ENCODE measurements at regions not wholly inside any gene's neighbourhood (a gene's known extent, or its start where the extent isn't known, plus 50 kb on each side); places are given as distances from the start of the nearest gene placed in this dataset.

GRCh38 chr4:12555011-12555410 lies 929.1 kb downstream of the RAB28 start:
- peak; percentile 28 for DNase-seq (ENCODE audit: low read depth)
- in situ Hi-C loops (cut with HindIII; ENCODE audit: low sequenced_read_pairs): no loop called here
- TF ChIP-seq CTCF (IDR thresholded peaks at IDR 0.05; ENCODE audit: low read depth, low read length, missing control alignments): no peak
- H3K4me3 ChIP-seq (ENCODE audit: low read depth, low read length): no peak overlapping the region

- in situ Hi-C loops (cut with HindIII; ENCODE audit: low sequenced_read_pairs): no loop called here
- no peak for TF ChIP-seq CTCF (IDR thresholded peaks at IDR 0.05; ENCODE audit: low read depth, low read length, missing control alignments)
- DNase-seq (ENCODE audit: low read depth): no peak
- H3K4me3 ChIP-seq (ENCODE audit: low read depth, low read length): no peak overlapping the region
Observed at GRCh38 chr4:12548678-12549077, 935.5 kb downstream of the RAB28 start.

GRCh38 chr4:12545812-12546211 lies 938.3 kb downstream of the RAB28 start:
- in situ Hi-C loops (cut with HindIII; ENCODE audit: low sequenced_read_pairs): no loop called here

GRCh38 chr4:12538162-12538561 lies 946.0 kb downstream of the RAB28 start:
- DNase-seq (ENCODE audit: low read depth): no peak
- no peak overlapping the region for H3K4me3 ChIP-seq (ENCODE audit: low read depth, low read length)
- no peak for TF ChIP-seq CTCF (IDR thresholded peaks at IDR 0.05; ENCODE audit: low read depth, low read length, missing control alignments)
- in situ Hi-C loops (cut with HindIII; ENCODE audit: low sequenced_read_pairs): no loop called here

More at GRCh38 chr4:12545812-12546211, 938.3 kb downstream of the RAB28 start:
- TF ChIP-seq CTCF (IDR thresholded peaks at IDR 0.05; ENCODE audit: low read depth, low read length, missing control alignments): no peak
- H3K4me3 ChIP-seq (ENCODE audit: low read depth, low read length): no peak overlapping the region
- no peak for DNase-seq (ENCODE audit: low read depth)

GRCh38 chr4:12534684-12535083 lies 949.5 kb downstream of the RAB28 start:
- no peak for DNase-seq (ENCODE audit: low read depth)
- TF ChIP-seq CTCF (IDR thresholded peaks at IDR 0.05; ENCODE audit: low read depth, low read length, missing control alignments): no peak
- H3K4me3 ChIP-seq (ENCODE audit: low read depth, low read length): no peak overlapping the region
- in situ Hi-C loops (cut with HindIII; ENCODE audit: low sequenced_read_pairs): no loop called here

GRCh38 chr4:12519426-12519825 lies 964.7 kb downstream of the RAB28 start:
- in situ Hi-C loops (cut with HindIII; ENCODE audit: low sequenced_read_pairs): no loop called here
- H3K4me3 ChIP-seq (ENCODE audit: low read depth, low read length): no peak overlapping the region
- DNase-seq (ENCODE audit: low read depth): no peak
- no peak for TF ChIP-seq CTCF (IDR thresholded peaks at IDR 0.05; ENCODE audit: low read depth, low read length, missing control alignments)
